ENCODE measurements at regions not wholly inside any gene's neighbourhood (a gene's known extent, or its start where the extent isn't known, plus 50 kb on each side); places are given as distances from the start of the nearest gene placed in this dataset.

GRCh38 chr13:103983948-103984347 lies 917.7 kb upstream of the SLC10A2 start:
- TF ChIP-seq CTCF (IDR thresholded peaks at IDR 0.05; ENCODE audit: low read depth, low read length) (no peak), EZH2phosphoT487 (IDR thresholded peaks at IDR 0.05; ENCODE audit: low read depth) (no peak)

Measured in OCI-LY3 (cell line).